MM.1S (cell line): ENCODE measurements at regions not wholly inside any gene's neighbourhood (a gene's known extent, or its start where the extent isn't known, plus 50 kb on each side); places are given as distances from the start of the nearest gene placed in this dataset.

Source experiments
- EZH2 ChIP-seq: fragments of 300-600 bp; sonication (generic); optimal IDR thresholded peaks from 2 replicates; pipeline ENCODE3; 2017; ENCODE audit warnings: low read depth, mild to moderate bottlenecking, antibody characterized with exemption, low read length, mixed read lengths
- EZH2phosphoT487 ChIP-seq: fragments of 300-600 bp; sonication (generic); IDR thresholded peaks from 2 replicates; pipeline ENCODE4 v1.6.1; 2018; ENCODE audit warnings: antibody characterized with exemption, low read length
- TF ChIP-seq, protein P1 (sequence below): fragments of 300-600 bp; sonication (generic); IDR thresholded peaks from 2 replicates; pipeline ENCODE4 v1.5.1; 2016; ENCODE audit warnings: antibody characterized with exemption, low read length, mixed read lengths

- TF ChIP-seq EZH2 (no peak), EZH2phosphoT487 (no peak)
- TF ChIP-seq, protein P1, sequence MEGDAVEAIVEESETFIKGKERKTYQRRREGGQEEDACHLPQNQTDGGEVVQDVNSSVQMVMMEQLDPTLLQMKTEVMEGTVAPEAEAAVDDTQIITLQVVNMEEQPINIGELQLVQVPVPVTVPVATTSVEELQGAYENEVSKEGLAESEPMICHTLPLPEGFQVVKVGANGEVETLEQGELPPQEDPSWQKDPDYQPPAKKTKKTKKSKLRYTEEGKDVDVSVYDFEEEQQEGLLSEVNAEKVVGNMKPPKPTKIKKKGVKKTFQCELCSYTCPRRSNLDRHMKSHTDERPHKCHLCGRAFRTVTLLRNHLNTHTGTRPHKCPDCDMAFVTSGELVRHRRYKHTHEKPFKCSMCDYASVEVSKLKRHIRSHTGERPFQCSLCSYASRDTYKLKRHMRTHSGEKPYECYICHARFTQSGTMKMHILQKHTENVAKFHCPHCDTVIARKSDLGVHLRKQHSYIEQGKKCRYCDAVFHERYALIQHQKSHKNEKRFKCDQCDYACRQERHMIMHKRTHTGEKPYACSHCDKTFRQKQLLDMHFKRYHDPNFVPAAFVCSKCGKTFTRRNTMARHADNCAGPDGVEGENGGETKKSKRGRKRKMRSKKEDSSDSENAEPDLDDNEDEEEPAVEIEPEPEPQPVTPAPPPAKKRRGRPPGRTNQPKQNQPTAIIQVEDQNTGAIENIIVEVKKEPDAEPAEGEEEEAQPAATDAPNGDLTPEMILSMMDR = no peak
Observed at GRCh38 chrX:5399403-5399802, 829.3 kb downstream of the NLGN4X start.
